HEK293T (cell line): ENCODE measurements at regions not wholly inside any gene's neighbourhood (a gene's known extent, or its start where the extent isn't known, plus 50 kb on each side); places are given as distances from the start of the nearest gene placed in this dataset.

ENCODE experiments used
- BHLHE40 ChIP-seq: fragments of 450-650 bp; IDR thresholded peaks from 2 replicates; pipeline ENCODE4 v1.6.1; 2016; ENCODE audit warnings: mild to moderate bottlenecking, moderate library complexity, borderline replicate concordance
- ELF4 ChIP-seq: fragments of 450-650 bp; IDR thresholded peaks from 2 replicates; pipeline ENCODE4 v1.6.1; 2017; ENCODE audit warnings: antibody characterized with exemption
- FOXA1 ChIP-seq: fragments of 450-650 bp; IDR thresholded peaks from 2 replicates; pipeline ENCODE4 v1.6.1; 2016; ENCODE audit warnings: mild to moderate bottlenecking
- FOXK2 ChIP-seq: fragments of 450-650 bp; IDR thresholded peaks from 2 replicates; pipeline ENCODE4 v1.6.1; 2016; ENCODE audit warnings: mild to moderate bottlenecking
- FOXM1 ChIP-seq: fragments of 450-650 bp; IDR thresholded peaks from 2 replicates; pipeline ENCODE4 v1.6.1; 2017; ENCODE audit warnings: mild to moderate bottlenecking, borderline replicate concordance
- HDGF ChIP-seq: fragments of 450-650 bp; IDR thresholded peaks from 2 replicates; pipeline ENCODE4 v1.6.1; 2017; ENCODE audit warnings: antibody characterized with exemption, borderline replicate concordance
- SUZ12 ChIP-seq: fragments of 450-650 bp; IDR thresholded peaks from 2 replicates; pipeline ENCODE4 v1.6.1; 2016; ENCODE audit warnings: mild to moderate bottlenecking
- TARDBP ChIP-seq: fragments of 450-650 bp; IDR thresholded peaks from 2 replicates; pipeline ENCODE4 v1.6.1; 2016

GRCh38 chr2:53508667-53509066, 258.9 kb upstream of the CHAC2 start:
- TF ChIP-seq TARDBP (no peak), BHLHE40 (no peak), SUZ12 (no peak), ELF4 (no peak), FOXA1 (no peak), FOXM1 (no peak), FOXK2 (no peak), HDGF (no peak)
